Endodermal cell (in vitro differentiated cells): ENCODE measurements at regions not wholly inside any gene's neighbourhood (a gene's known extent, or its start where the extent isn't known, plus 50 kb on each side); places are given as distances from the start of the nearest gene placed in this dataset.

Source experiments
- DNase-seq: peaks from one replicate; pipeline ENCODE4 v3.0.0-alpha.2; 2017
- H3K27ac ChIP-seq: 2 replicates; pipeline ENCODE4 v1.5.1; 2013; ENCODE audit warnings: mild to moderate bottlenecking, low read depth, low read length, moderate library complexity
- H3K27me3 ChIP-seq: 2 replicates; pipeline ENCODE4 v1.6.1; 2013; ENCODE audit warnings: mild to moderate bottlenecking, low read length, moderate library complexity; ENCODE audit not compliant: insufficient read depth, control insufficient read depth, poor library complexity, severe bottlenecking
- H3K36me3 ChIP-seq: 2 replicates; pipeline ENCODE4 v1.7.0; 2013; ENCODE audit warnings: mild to moderate bottlenecking, low read length, moderate library complexity; ENCODE audit not compliant: control insufficient read depth, insufficient read depth
- H3K4me1 ChIP-seq: one replicate; pipeline ENCODE4 v1.7.0; 2013; ENCODE audit warnings: low read length; ENCODE audit not compliant: control insufficient read depth, insufficient read depth
- H3K4me3 ChIP-seq: 2 replicates; pipeline ENCODE4 v1.5.1; 2013; ENCODE audit warnings: mild to moderate bottlenecking, low read length, moderate library complexity
- H3K9ac ChIP-seq: 2 replicates; pipeline ENCODE4 v1.6.1; 2013; ENCODE audit warnings: mild to moderate bottlenecking, low read length, moderate library complexity; ENCODE audit not compliant: poor library complexity, severe bottlenecking; ENCODE audit errors: extremely low read depth
- H3K9me3 ChIP-seq: 2 replicates; pipeline ENCODE4 v1.6.1; 2013; ENCODE audit warnings: mild to moderate bottlenecking, low read length, moderate library complexity; ENCODE audit not compliant: control insufficient read depth
- H3K27ac Mint-ChIP-seq: 2 replicates; pipeline ENCODE4 v1.8.0; 2020; ENCODE audit warnings: mixed read lengths
- H3K27me3 Mint-ChIP-seq: 2 replicates; pipeline ENCODE4 v1.8.0; 2021; ENCODE audit warnings: mild to moderate bottlenecking, mixed read lengths; ENCODE audit not compliant: insufficient read depth
- H3K36me3 Mint-ChIP-seq: 2 replicates; pipeline ENCODE4 v1.8.0; 2020; ENCODE audit warnings: low read depth, mixed read lengths
- H3K4me1 Mint-ChIP-seq: 2 replicates; pipeline ENCODE4 v1.8.0; 2020; ENCODE audit warnings: mixed read lengths
- H3K4me3 Mint-ChIP-seq: 2 replicates; pipeline ENCODE4 v1.8.0; 2020; ENCODE audit warnings: mild to moderate bottlenecking, moderate library complexity, mixed read lengths
- H3K9me3 Mint-ChIP-seq: 2 replicates; pipeline ENCODE4 v1.8.0; 2020; ENCODE audit warnings: mild to moderate bottlenecking, mixed read lengths
- CTCF ChIP-seq: fragments of 200-600 bp; sonication (generic); conservative IDR thresholded peaks from 2 replicates; pipeline ENCODE4 v1.5.0; 2021; ENCODE audit warnings: antibody characterized with exemption, mild to moderate bottlenecking
- WGBS, 2 experiments: methylation state at CpG; one replicate each; pipeline versions ENCODE4 v1.1.5 to v1.1.7; 2013; ENCODE audit warnings: missing lambda C conversion rate in 2 of 2, mixed read lengths in 1 of 2; ENCODE audit not compliant: insufficient coverage in 1 of 2, insufficient read length in 1 of 2; 5-methylcytosine and 5-hydroxymethylcytosine counted together

DNA sequence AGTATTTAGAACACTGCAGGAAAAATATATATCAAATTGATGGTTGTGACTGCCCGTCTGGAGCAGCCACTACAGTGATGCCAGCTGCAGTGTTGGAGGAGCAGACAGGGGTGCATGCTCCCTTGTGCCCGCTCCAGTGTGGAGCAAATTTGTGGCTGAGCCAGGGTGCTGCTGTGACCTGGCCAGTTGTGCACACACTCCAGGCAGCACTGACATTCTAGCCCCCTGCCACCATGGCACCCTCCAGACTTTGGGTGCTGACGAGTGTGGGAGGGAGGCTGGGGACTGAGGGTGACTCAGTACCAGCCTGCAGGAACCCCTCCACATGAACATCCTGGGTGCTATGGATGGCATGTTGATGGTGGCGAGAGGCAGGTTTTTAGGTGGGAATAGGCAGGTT is 160.0 kb upstream of the PCDH15 start:
- H3K27ac ChIP-seq: no peak overlapping the region
- TF ChIP-seq CTCF: no peak
- H3K27me3 ChIP-seq: no peaks in the 10 kb centered on the region
- H3K4me1 ChIP-seq: no peaks in the 10 kb centered on the region
- 88 to 92% methylated on average over 3 to 4 of the region's 4 CpGs for WGBS, 2 experiments
- Mint-ChIP-seq H3K27me3 (no peaks in the 10 kb centered on the region), H3K4me3 (no peak overlapping the region), H3K4me1 (no peaks in the 10 kb centered on the region), H3K9me3 (peaks cover 7% of the 10 kb centered on the region), H3K27ac (no peak overlapping the region), H3K36me3 (no peaks in the 10 kb centered on the region)
- DNase-seq: no peak
- no peak overlapping the region for H3K4me3 ChIP-seq
- H3K36me3 ChIP-seq: no peaks in the 10 kb centered on the region
- no peak overlapping the region for H3K9ac ChIP-seq
- no peaks in the 10 kb centered on the region for H3K9me3 ChIP-seq

DNA sequence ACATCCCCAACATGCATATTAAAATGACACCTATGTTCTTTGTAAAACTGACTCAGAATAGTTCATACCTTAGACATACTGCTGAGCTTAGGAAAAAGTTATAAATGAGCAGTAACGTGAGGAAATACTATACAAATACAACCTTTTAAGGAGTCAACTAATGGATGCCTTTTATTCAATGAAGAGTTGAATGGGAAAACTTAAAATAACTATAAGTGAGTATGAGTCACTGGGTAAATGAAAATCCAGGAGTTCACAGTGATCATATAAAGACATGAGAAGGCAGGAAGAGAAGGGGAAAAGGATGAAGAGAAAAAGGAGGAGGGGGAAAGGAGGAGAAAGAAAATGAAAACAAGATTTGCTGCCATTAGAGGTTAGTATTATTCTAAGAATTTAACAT is 157.8 kb upstream of the PCDH15 start:
- Mint-ChIP-seq H3K4me3 (no peak overlapping the region), H3K27ac (no peak overlapping the region), H3K36me3 (no peaks in the 10 kb centered on the region), H3K4me1 (no peaks in the 10 kb centered on the region), H3K27me3 (no peaks in the 10 kb centered on the region), H3K9me3 (peaks cover 7% of the 10 kb centered on the region)
- no peak for TF ChIP-seq CTCF
- DNase-seq: no peak
- no peak overlapping the region for H3K9ac ChIP-seq
- no peaks in the 10 kb centered on the region for H3K27me3 ChIP-seq
- no CpG with 5 or more reads among the region's 1 CpG for WGBS, 2 experiments
- H3K4me1 ChIP-seq: no peaks in the 10 kb centered on the region
- H3K36me3 ChIP-seq: no peaks in the 10 kb centered on the region
- H3K4me3 ChIP-seq: no peak overlapping the region
- no peaks in the 10 kb centered on the region for H3K9me3 ChIP-seq
- H3K27ac ChIP-seq: no peak overlapping the region

- H3K4me1 Mint-ChIP-seq: no peaks in the 10 kb centered on the region
- H3K4me3 Mint-ChIP-seq: no peak overlapping the region
- Histone ChIP-seq H3K9me3 (no peaks in the 10 kb centered on the region), H3K9ac (no peak overlapping the region), H3K27ac (no peak overlapping the region), H3K4me1 (no peaks in the 10 kb centered on the region), H3K36me3 (no peaks in the 10 kb centered on the region), H3K4me3 (no peak overlapping the region), H3K27me3 (no peaks in the 10 kb centered on the region)
- no peaks in the 10 kb centered on the region for H3K27me3 Mint-ChIP-seq
- no peaks in the 10 kb centered on the region for H3K36me3 Mint-ChIP-seq
- no peaks in the 10 kb centered on the region for H3K9me3 Mint-ChIP-seq
- DNase-seq: no peak
- H3K27ac Mint-ChIP-seq: no peak overlapping the region
- TF ChIP-seq CTCF: no peak
Observed at GRCh38 chr10:54947605-54948004, 146.6 kb upstream of the PCDH15 start.
